GM23338 (cell line): ENCODE measurements at regions not wholly inside any gene's neighbourhood (a gene's known extent, or its start where the extent isn't known, plus 50 kb on each side); places are given as distances from the start of the nearest gene placed in this dataset.

Experiments
- ATAC-seq: fragments of 200-7000 bp; cut with Tn5 transposase; 3 replicates; pipeline ENCODE4 v1.9.1; 2020
- DNase-seq: peaks from one replicate; pipeline ENCODE4 v3.0.0-alpha.2; 2015; ENCODE audit warnings: low spot score
- H2AFZ ChIP-seq: fragments of 200-600 bp; sonication (generic); 2 replicates; pipeline ENCODE4 v1.8.0; 2016; ENCODE audit warnings: antibody characterized with exemption, mild to moderate bottlenecking, moderate library complexity
- H3F3A ChIP-seq: fragments of 200-600 bp; sonication (generic); replicated peaks from 2 replicates; pipeline ENCODE4 v1.8.0; 2017; ENCODE audit warnings: antibody characterized with exemption, mixed run types, low read depth
- H3K27ac ChIP-seq: fragments of 200-600 bp; sonication (generic); 2 replicates; pipeline ENCODE4 v1.6.1; 2016; ENCODE audit warnings: low read depth
- H3K27me3 ChIP-seq: fragments of 200-600 bp; sonication (generic); 2 replicates; pipeline ENCODE4 v1.8.0; 2016; ENCODE audit warnings: mild to moderate bottlenecking, mixed run types, moderate library complexity; ENCODE audit not compliant: insufficient read depth
- H3K36me3 ChIP-seq: fragments of 200-600 bp; sonication (generic); 2 replicates; pipeline ENCODE4 v1.8.0; 2016; ENCODE audit warnings: mild to moderate bottlenecking; ENCODE audit not compliant: insufficient read depth
- H3K4me1 ChIP-seq: fragments of 200-600 bp; sonication (generic); 2 replicates; pipeline ENCODE4 v1.8.0; 2016; ENCODE audit warnings: mild to moderate bottlenecking, moderate library complexity; ENCODE audit not compliant: insufficient read depth
- H3K4me2 ChIP-seq: fragments of 200-600 bp; sonication (generic); 2 replicates; pipeline ENCODE4 v1.7.1; 2017; ENCODE audit warnings: mixed run types
- H3K4me3 ChIP-seq: fragments of 200-600 bp; sonication (generic); 2 replicates; pipeline ENCODE4 v1.6.1; 2016; ENCODE audit warnings: mixed run types
- H3K79me2 ChIP-seq: fragments of 200-600 bp; sonication (generic); replicated peaks from 2 replicates; pipeline ENCODE4 v1.8.0; 2017; ENCODE audit warnings: mild to moderate bottlenecking; ENCODE audit not compliant: insufficient read depth
- H3K9me2 ChIP-seq: fragments of 200-600 bp; sonication (generic); 2 replicates; pipeline ENCODE4 v1.8.0; 2017; ENCODE audit not compliant: insufficient read depth
- H4K20me1 ChIP-seq: fragments of 200-600 bp; sonication (generic); replicated peaks from 2 replicates; pipeline ENCODE4 v1.8.0; 2017; ENCODE audit warnings: mild to moderate bottlenecking; ENCODE audit not compliant: insufficient read depth
- H3K27ac Mint-ChIP-seq: 2 replicates; pipeline ENCODE4 v1.8.0; 2020; ENCODE audit warnings: inconsistent platforms, mild to moderate bottlenecking, moderate library complexity, mixed read lengths
- H3K27me3 Mint-ChIP-seq: 3 replicates; pipeline ENCODE4 v1.8.0; 2022; ENCODE audit warnings: low read depth, mild to moderate bottlenecking, moderate library complexity, mixed read lengths, inconsistent platforms; ENCODE audit not compliant: insufficient read depth, poor library complexity
- H3K36me3 Mint-ChIP-seq: 3 replicates; pipeline ENCODE4 v1.8.0; 2021; ENCODE audit warnings: low read depth, mild to moderate bottlenecking, inconsistent platforms, moderate library complexity, mixed read lengths
- H3K4me1 Mint-ChIP-seq: 3 replicates; pipeline ENCODE4 v1.8.0; 2020; ENCODE audit warnings: mild to moderate bottlenecking, inconsistent platforms, mixed read lengths
- H3K4me3 Mint-ChIP-seq: 3 replicates; pipeline ENCODE4 v1.8.0; 2021; ENCODE audit warnings: moderate library complexity, mild to moderate bottlenecking, inconsistent platforms, mixed read lengths
- H3K9me3 Mint-ChIP-seq: 3 replicates; pipeline ENCODE4 v1.8.0; 2020; ENCODE audit warnings: moderate library complexity, mild to moderate bottlenecking, inconsistent platforms, mixed read lengths
- CTCF ChIP-seq, 2 experiments: fragments of 200-600 bp in 1 of 2; sonication (generic) in 1 of 2; conservative IDR thresholded peaks; 2 replicates each; pipeline versions ENCODE4 v1.5.1 to v1.6.1; 2016 to 2017; ENCODE audit warnings: antibody characterized with exemption in 2 of 2, low read depth in 2 of 2, mild to moderate bottlenecking in 2 of 2, moderate library complexity in 1 of 2
- ETS1 ChIP-seq: IDR thresholded peaks from 2 replicates; pipeline ENCODE4 v1.6.1; 2016; ENCODE audit warnings: antibody characterized with exemption
- JUNB ChIP-seq: IDR thresholded peaks from one replicate; pipeline ENCODE4 v1.6.1; 2016; ENCODE audit warnings: antibody characterized with exemption; ENCODE audit not compliant: unreplicated experiment
- POLR2AphosphoS5 ChIP-seq: IDR thresholded peaks from 2 replicates; pipeline ENCODE4 v1.6.1; 2016; ENCODE audit warnings: antibody characterized with exemption, low read depth
- REST ChIP-seq: IDR thresholded peaks from one replicate; pipeline ENCODE4 v1.6.1; 2018; ENCODE audit warnings: antibody characterized with exemption; ENCODE audit not compliant: unreplicated experiment
- STAT1 ChIP-seq: IDR thresholded peaks from one replicate; pipeline ENCODE4 v1.6.1; 2016; ENCODE audit warnings: antibody characterized with exemption; ENCODE audit not compliant: unreplicated experiment
- ZNF114 ChIP-seq: fragments of 250-450 bp; sonication (Bioruptor Pico); IDR thresholded peaks from 2 replicates; pipeline ENCODE4 v1.5.0; 2020; ENCODE audit warnings: mild to moderate bottlenecking, moderate library complexity
- ZNF462 ChIP-seq: fragments of 250-450 bp; sonication (Bioruptor Pico); IDR thresholded peaks from 2 replicates; pipeline ENCODE4 v1.5.0; 2020; ENCODE audit warnings: mild to moderate bottlenecking, moderate library complexity

- TF ChIP-seq REST (no peak), STAT1 (no peak)
Observed at GRCh38 chr17:54770836-54771235, 129.8 kb upstream of the TOM1L1 start (continued).

- Histone ChIP-seq H3K27me3 (no peaks in the 10 kb centered on the region), H2AFZ (peak overlapping the region; percentile 76; the same call in 1 of the 2 replicates), H3K9me2 (peaks cover 1% of the 10 kb centered on the region; the same call in 1 of the 2 replicates), H3K79me2 (no peaks in the 10 kb centered on the region), H3K36me3 (no peaks in the 10 kb centered on the region), H3K4me3 (no peak overlapping the region), H3K4me1 (no peaks in the 10 kb centered on the region; the same call in 1 of the 2 replicates), H3K4me2 (no peak overlapping the region), H3K27ac (no peak overlapping the region), H3F3A (no peaks in the 10 kb centered on the region), H4K20me1 (no peaks in the 10 kb centered on the region)
- ATAC-seq: no peak
- Mint-ChIP-seq H3K36me3 (no peaks in the 10 kb centered on the region), H3K4me3 (no peak overlapping the region), H3K27me3 (no peaks in the 10 kb centered on the region), H3K9me3 (no peaks in the 10 kb centered on the region), H3K4me1 (peaks cover 9% of the 10 kb centered on the region; the same call in 2 of the 3 replicates), H3K27ac (peak overlapping the region; percentile 87)
- DNase-seq: no peak
- TF ChIP-seq POLR2AphosphoS5 (no peak), ZNF114 (CRISPR knock-in tag) (no peak), REST (no peak), ZNF462 (CRISPR knock-in tag) (no peak), JUNB (no peak), ETS1 (no peak), CTCF (conservative IDR thresholded peaks at IDR 0.05; ENCODE audit: low read depth in 2 of 2) (no peak)
Observed at GRCh38 chr17:54771409-54771915, 129.2 kb upstream of the TOM1L1 start.
